GM08714 (cell line): ENCODE measurements at regions not wholly inside any gene's neighbourhood (a gene's known extent, or its start where the extent isn't known, plus 50 kb on each side); places are given as distances from the start of the nearest gene placed in this dataset.
"Not testable (repeated sequence)": the region's sequence is repeated elsewhere in the genome, so short reads cannot be mapped to it uniquely, and the experiment has no call there.

Experiments used
- H3K4me3 ChIP-seq: fragments of 200-500 bp; sonication (Bioruptor generic); 2 replicates; pipeline ENCODE4 v1.5.1; 2014; ENCODE audit warnings: mild to moderate bottlenecking, low read length, inconsistent platforms
- ZNF274 ChIP-seq: IDR thresholded peaks from 2 replicates; pipeline ENCODE4 v1.6.1; 2012; ENCODE audit warnings: mild to moderate bottlenecking, low read depth, low read length

GRCh38 chr2:64809216-64809615, 155.5 kb upstream of the SERTAD2 start:
- TF ChIP-seq ZNF274: no peak
- H3K4me3 ChIP-seq: no peak overlapping the region

DNA sequence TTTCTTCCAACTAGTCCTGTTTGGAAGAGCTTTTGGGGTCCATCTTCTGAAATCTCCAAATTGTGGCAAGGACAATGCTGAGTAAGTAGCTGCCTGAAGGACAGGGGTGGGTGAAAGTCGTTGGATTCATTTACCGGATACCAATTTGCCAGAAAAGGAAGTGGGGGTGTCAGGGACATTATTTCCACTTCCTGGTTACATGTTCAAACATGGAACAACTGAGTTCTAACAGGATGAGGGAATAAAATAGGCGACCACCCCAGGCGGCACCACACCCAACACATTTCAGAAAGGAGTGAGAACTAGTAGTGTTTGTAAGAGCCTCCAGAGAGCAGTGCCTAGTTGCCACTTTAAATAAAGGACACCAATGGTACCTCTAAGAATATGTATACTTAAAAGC, 158.6 kb upstream of the SERTAD2 start:
- no peak overlapping the region for H3K4me3 ChIP-seq
- no peak for TF ChIP-seq ZNF274

DNA sequence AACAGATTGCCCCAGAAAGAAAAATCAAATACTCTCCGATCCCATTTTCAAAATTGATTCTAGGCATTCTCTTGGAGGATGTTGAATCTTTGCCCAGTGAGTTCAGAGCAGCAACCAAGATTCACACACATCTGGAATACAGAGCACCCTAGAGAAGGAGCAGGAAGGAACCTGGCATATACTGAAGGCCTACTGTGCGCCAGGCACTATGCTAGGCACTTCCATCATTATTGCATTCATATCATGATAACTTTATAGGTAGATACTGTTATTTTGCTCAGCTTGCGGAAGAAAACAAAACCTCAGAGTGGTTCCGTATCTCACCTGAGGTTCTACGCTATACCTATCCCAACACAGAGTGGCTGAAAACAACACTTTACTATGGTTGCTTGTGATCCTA, 160.3 kb upstream of the SERTAD2 start:
- no peak for TF ChIP-seq ZNF274
- H3K4me3 ChIP-seq: no peak overlapping the region

DNA sequence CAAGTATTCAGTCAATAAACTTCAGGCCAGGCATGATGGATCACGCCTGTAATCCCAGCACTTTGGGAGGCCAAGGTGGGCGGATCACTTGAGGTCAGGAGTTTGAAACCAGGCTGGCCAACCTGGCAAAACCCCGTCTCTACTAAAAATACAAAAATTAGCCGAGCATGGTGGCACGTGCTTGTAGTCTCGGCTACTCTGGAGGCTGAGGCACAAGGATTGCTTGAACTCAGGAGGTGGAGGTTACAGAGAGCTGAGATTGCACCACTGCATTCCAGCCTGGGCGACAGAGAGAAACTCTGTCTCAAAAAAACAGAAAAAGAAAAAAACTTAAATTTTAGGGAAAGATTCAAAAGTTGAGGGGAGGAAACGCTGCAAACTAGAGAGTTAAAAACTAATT, 162.8 kb upstream of the SERTAD2 start:
- H3K4me3 ChIP-seq: not testable (repeated sequence)

DNA sequence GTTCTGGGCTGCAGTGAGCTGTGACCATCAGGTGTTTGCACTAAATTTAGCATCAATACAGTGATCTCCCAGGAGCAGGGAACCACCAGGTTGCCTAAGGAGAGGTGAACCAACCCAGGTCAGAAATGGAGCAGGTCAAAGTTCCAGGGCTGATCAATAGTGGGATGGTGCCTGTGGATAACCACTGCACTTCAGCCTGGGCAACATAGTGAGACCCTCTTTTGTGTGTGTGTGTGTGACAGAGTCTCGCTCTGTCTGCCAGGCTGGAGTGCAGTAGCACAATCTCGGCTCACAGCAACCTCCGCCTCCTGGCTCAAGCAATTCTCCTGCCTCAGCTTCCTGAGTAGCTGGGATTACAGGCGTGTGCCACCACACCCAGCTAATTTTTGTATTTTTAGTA, 163.7 kb upstream of the SERTAD2 start:
- no peak for TF ChIP-seq ZNF274
- no peak overlapping the region for H3K4me3 ChIP-seq

- TF ChIP-seq ZNF274: no peak
- no peak overlapping the region for H3K4me3 ChIP-seq
Observed at GRCh38 chr2:64818664-64819060, 164.9 kb upstream of the SERTAD2 start.

- no peak for TF ChIP-seq ZNF274
- no peak overlapping the region for H3K4me3 ChIP-seq
Observed at GRCh38 chr2:64819361-64819760, 165.6 kb upstream of the SERTAD2 start.

GRCh38 chr2:64819774-64820688, 166.3 kb upstream of the SERTAD2 start:
- no peak for TF ChIP-seq ZNF274
- H3K4me3 ChIP-seq: no peak overlapping the region

DNA sequence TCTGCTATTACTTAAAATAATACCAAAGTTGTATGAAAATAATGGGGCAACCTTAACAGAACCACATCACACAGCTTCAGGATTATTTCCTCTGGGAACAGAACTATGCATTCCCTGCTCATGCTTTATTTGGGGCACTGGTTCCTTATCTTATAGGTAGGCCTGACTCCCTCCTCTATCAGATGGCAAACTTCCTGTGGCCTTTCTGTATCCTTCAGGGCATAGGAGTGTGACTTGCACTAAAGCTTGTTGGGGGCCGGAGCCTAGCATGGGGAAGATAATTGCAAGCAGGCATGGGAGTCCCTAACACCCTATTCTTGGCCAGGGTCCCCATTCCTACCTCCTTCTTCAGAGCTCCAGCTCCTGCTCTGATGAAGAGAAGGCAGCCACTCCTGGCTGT, 167.2 kb upstream of the SERTAD2 start:
- H3K4me3 ChIP-seq: no peak overlapping the region
- TF ChIP-seq ZNF274: no peak

GRCh38 chr2:64823794-64824193, 165.4 kb upstream of the SLC1A4 start:
- TF ChIP-seq ZNF274: no peak
- H3K4me3 ChIP-seq: no peak overlapping the region

DNA sequence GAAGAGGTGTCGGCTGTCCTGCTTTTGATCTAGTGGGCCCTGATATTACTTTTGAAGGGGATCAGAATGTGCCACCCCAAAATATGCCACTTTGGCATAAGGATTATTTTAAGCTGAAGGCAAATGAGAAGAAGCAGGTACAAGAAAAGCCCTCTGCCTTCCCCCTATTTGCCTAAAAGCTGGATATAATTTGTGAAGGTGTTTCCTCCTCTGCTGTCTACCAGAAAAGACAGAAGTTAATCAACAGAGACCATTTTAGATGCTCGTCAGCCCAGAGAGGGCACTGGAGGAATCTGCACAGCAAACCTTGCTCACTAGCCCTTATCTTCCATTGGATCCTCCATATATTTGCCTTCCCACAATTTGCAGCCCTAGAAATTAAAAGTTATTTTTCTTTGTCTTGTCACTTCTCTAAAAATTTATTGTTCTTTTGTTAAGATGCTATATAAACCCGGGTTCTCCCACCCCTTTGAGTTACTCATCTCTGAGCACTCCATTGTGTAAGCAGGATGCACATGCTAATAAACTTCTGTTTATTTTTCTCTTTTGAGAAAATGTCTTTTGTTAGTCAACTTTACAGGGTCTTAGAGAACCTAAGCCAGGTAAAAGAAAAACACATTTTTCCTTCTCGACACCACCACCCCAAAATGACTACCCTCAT, 163.2 kb upstream of the SLC1A4 start:
- no peak for TF ChIP-seq ZNF274
- H3K4me3 ChIP-seq: no peak overlapping the region

DNA sequence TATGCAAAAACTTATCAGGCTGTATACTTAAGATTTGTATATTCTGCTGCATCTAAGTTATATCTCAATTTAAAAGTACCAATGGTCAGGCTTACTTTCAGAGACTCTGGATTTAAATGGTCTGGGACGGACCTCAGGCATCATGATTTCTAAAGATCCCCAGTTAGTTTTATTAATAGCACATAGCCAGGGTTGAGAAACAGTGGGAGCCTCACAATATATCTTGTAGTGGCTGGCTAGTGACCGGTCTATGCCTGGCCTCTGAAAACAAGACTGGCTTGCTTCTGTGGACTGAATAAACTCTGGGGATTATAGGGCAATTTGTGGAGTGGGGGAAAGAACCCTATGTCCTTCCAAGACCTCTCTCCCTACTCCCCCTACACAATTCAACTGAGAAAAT, 162.5 kb upstream of the SLC1A4 start:
- no peak overlapping the region for H3K4me3 ChIP-seq
- TF ChIP-seq ZNF274: no peak

DNA sequence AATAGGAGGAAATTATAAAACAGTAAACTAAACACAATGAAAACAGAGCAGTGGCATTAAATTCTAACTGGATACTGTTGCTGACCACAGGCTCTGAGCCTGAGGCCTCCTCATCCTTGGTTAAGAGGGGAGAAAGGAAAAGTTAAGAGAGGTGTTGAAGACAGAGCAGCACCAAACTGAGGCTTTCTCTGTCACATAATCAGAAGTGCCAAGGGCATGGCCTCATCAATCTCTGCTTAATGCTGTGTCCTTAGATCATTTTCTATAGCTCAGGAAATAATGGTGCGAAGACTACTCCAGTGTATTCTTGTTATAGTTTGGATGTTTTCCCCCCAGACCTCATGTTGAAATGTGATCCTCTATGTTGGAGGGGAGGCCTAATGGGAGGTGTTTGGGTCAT, 160.9 kb upstream of the SLC1A4 start:
- no peak overlapping the region for H3K4me3 ChIP-seq
- no peak for TF ChIP-seq ZNF274

DNA sequence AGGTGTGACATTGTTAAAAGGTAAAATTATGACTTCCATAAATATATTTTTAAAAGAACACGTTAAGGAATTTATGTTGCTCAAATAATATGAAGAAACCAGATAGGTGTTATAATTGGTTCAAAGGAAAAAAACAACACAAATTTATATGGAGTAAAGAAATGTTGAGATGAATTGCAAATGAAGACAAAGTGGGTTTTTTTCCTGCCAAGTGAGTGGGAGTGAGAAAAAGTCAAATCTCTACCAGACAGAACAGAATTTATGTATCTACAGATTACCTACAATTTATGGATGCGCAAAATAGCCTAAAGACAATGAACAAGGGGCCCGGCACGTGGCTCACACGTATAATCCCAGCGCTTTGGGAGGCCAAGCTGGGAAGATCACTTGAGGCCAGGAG, 159.7 kb upstream of the SLC1A4 start:
- H3K4me3 ChIP-seq: no peak overlapping the region
- TF ChIP-seq ZNF274: no peak
